Epithelial cell of proximal tubule (primary cell): ENCODE measurements at regions not wholly inside any gene's neighbourhood (a gene's known extent, or its start where the extent isn't known, plus 50 kb on each side); places are given as distances from the start of the nearest gene placed in this dataset.

ENCODE experiments used
- DNase-seq: peaks from one replicate; pipeline ENCODE4 v3.0.0-alpha.2; 2011; ENCODE audit warnings: low read depth
- H3K4me3 ChIP-seq: 2 replicates; pipeline ENCODE4 v1.5.1; 2011; ENCODE audit warnings: low read depth, mild to moderate bottlenecking, low read length
- TF ChIP-seq, protein P1 (sequence below): conservative IDR thresholded peaks from 2 replicates; pipeline ENCODE4 v1.5.1; 2012; ENCODE audit warnings: low read depth, mild to moderate bottlenecking, low read length

- no peak for DNase-seq
- no peak overlapping the region for H3K4me3 ChIP-seq
- TF ChIP-seq, protein P1, sequence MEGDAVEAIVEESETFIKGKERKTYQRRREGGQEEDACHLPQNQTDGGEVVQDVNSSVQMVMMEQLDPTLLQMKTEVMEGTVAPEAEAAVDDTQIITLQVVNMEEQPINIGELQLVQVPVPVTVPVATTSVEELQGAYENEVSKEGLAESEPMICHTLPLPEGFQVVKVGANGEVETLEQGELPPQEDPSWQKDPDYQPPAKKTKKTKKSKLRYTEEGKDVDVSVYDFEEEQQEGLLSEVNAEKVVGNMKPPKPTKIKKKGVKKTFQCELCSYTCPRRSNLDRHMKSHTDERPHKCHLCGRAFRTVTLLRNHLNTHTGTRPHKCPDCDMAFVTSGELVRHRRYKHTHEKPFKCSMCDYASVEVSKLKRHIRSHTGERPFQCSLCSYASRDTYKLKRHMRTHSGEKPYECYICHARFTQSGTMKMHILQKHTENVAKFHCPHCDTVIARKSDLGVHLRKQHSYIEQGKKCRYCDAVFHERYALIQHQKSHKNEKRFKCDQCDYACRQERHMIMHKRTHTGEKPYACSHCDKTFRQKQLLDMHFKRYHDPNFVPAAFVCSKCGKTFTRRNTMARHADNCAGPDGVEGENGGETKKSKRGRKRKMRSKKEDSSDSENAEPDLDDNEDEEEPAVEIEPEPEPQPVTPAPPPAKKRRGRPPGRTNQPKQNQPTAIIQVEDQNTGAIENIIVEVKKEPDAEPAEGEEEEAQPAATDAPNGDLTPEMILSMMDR, result no peak
Measured at GRCh38 chr3:167930453-167930852, 165.3 kb downstream of the GOLIM4 start.

- H3K4me3 ChIP-seq, result no peak overlapping the region
- no peak for DNase-seq
- TF ChIP-seq, protein P1, result no peak
Measured at GRCh38 chr3:167929968-167930367, 165.8 kb downstream of the GOLIM4 start.

DNA sequence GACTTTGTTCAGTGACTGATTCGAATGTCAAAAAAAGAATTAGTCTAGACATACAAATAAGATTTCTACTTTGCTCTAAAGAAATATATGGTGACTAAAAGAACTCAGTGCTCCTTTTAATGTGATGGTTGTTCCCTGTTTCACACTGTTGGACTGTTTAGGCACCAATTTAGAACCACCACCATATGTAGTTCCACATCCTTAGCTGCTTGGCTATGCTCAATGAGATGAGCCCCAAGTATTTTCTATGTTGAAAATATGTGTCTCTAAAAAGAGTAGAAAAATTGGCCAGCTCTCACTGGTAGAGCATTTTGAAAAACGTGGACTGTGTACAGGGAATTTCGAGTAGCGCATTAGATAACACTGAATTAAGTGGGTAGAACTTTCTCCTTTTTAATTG lies 167.3 kb downstream of the GOLIM4 start:
- no peak overlapping the region for H3K4me3 ChIP-seq
- TF ChIP-seq, protein P1, result no peak
- DNase-seq, result no peak

- TF ChIP-seq, protein P1, result no peak
- H3K4me3 ChIP-seq, result no peak overlapping the region
- DNase-seq, result no peak
Measured at GRCh38 chr3:167920747-167921146, 175.0 kb downstream of the GOLIM4 start.

DNA sequence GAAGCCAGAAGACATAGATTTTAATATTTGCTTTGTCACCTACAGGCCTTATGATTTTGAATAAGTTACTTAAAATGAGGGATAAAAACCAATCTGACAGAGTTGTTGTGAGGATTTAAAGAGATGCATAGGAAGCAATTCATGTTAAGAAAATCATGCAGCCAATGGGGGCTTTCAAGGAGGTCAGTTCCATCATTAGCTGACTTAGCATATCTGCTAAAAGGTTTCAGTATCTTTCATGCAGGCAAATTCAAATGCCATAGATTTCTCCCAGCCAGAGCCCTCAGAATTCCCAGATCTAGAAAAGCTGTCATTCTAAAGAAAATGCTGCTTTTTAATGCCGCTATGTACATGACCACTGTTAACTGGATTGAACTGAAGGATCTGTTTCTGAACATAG lies 176.1 kb downstream of the GOLIM4 start:
- no peak for DNase-seq
- TF ChIP-seq, protein P1, result no peak
- H3K4me3 ChIP-seq, result no peak overlapping the region

- no peak overlapping the region for H3K4me3 ChIP-seq
- TF ChIP-seq, protein P1, result no peak
- DNase-seq, result no peak
Measured at GRCh38 chr3:167918686-167919085, 177.0 kb downstream of the GOLIM4 start.

DNA sequence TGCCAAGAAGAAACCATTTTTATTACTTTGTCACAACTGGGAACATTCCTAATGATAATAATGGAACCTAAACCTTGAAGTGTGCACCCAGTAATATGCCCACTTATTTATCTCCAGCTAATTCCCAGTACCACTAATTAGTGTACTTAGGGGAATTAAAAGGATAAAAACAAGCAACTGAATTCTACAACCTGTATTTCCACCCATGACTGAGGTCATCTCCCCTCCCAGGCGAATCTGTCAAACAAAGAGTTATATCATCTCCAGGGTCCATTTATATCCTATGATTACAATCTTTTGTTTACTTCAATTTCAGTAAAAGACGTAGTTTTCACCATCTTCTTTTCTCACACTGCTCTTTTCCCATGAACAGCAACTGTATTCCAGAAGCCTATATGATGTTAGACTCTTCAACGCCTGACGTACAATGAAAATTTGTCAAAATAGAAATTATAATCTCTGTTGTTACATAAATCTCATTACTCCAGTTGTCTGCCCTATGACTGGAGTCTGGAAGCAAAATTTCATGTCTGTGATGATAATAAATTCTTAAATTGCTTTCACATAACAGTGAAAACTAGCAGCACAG lies 177.6 kb downstream of the GOLIM4 start:
- H3K4me3 ChIP-seq, result no peak overlapping the region
- TF ChIP-seq, protein P1, result no peak
- DNase-seq, result no peak
